Natural killer cell (primary cell): ENCODE measurements at regions not wholly inside any gene's neighbourhood (a gene's known extent, or its start where the extent isn't known, plus 50 kb on each side); places are given as distances from the start of the nearest gene placed in this dataset.
"Not testable (repeated sequence)": the region's sequence is repeated elsewhere in the genome, so short reads cannot be mapped to it uniquely, and the experiment has no call there.

Source experiments
- ATAC-seq, 3 donors: fragments of 150-1000 bp in 2 of 3; fragments of 200-7000 bp in 1 of 3; cut with Tn5 transposase; 1 replicate in 1 of 3; 2 replicates in 2 of 3; pipeline ENCODE4 v1.10.0; 2021; ENCODE audit warnings: mild to moderate bottlenecking in 2 of 3, moderate library complexity in 2 of 3
- DNase-seq, 2 donors: peaks; one replicate each; pipeline versions ENCODE4 v3.0.0 to v3.0.0-alpha.2; 2013 to 2021; ENCODE audit warnings: mixed read lengths in 1 of 2
- H3K27ac ChIP-seq: one replicate; pipeline ENCODE4 v1.5.1; 2013; ENCODE audit warnings: mild to moderate bottlenecking, low read length
- H3K27me3 ChIP-seq: one replicate; pipeline ENCODE4 v1.6.1; 2013; ENCODE audit warnings: low read length; ENCODE audit not compliant: control insufficient read depth, insufficient read depth
- H3K36me3 ChIP-seq: one replicate; pipeline ENCODE4 v1.6.1; 2013; ENCODE audit warnings: low read length; ENCODE audit not compliant: control insufficient read depth, insufficient read depth
- H3K4me1 ChIP-seq: one replicate; pipeline ENCODE4 v1.6.1; 2013; ENCODE audit warnings: low read length; ENCODE audit not compliant: control insufficient read depth, insufficient read depth
- H3K4me3 ChIP-seq: one replicate; pipeline ENCODE4 v1.5.1; 2013; ENCODE audit warnings: low read length
- H3K9me3 ChIP-seq: one replicate; pipeline ENCODE4 v1.6.1; 2013; ENCODE audit warnings: low read length; ENCODE audit not compliant: control insufficient read depth, insufficient read depth
- H3K27ac Mint-ChIP-seq, 2 donors: one replicate each; pipeline ENCODE4 v1.8.0; 2022; ENCODE audit warnings: mild to moderate bottlenecking in 2 of 2, mixed read lengths in 2 of 2, moderate library complexity in 1 of 2
- H3K27me3 Mint-ChIP-seq, 2 donors: one replicate each; pipeline ENCODE4 v1.8.0; 2022; ENCODE audit warnings: low read depth in 2 of 2, mixed read lengths in 2 of 2
- H3K36me3 Mint-ChIP-seq: one replicate; pipeline ENCODE4 v1.8.0; 2022; ENCODE audit warnings: mixed read lengths
- H3K4me1 Mint-ChIP-seq, 2 donors: one replicate each; pipeline ENCODE4 v1.8.0; 2022; ENCODE audit warnings: mixed read lengths in 2 of 2
- H3K4me3 Mint-ChIP-seq: one replicate; pipeline ENCODE4 v1.8.0; 2022; ENCODE audit warnings: mild to moderate bottlenecking, moderate library complexity, mixed read lengths
- H3K9me3 Mint-ChIP-seq, 2 donors: one replicate each; pipeline ENCODE4 v1.8.0; 2022; ENCODE audit warnings: mixed read lengths in 2 of 2
- WGBS: methylation state at CpG from one replicate; pipeline ENCODE4 v1.1.7; 2013; ENCODE audit warnings: missing lambda C conversion rate; ENCODE audit not compliant: insufficient coverage; 5-methylcytosine and 5-hydroxymethylcytosine counted together
- intact Hi-C: fragments of 100-400 bp; cut with micrococcal nuclease; formaldehyde crosslinking; loops from one replicate; pipeline ENCODE4 v1.14.2; 2022
- TF ChIP-seq, protein P1 (sequence below): fragments of 200-600 bp; IDR thresholded peaks from one replicate; pipeline ENCODE4 v1.8.0; 2022; ENCODE audit warnings: antibody characterized with exemption

DNA sequence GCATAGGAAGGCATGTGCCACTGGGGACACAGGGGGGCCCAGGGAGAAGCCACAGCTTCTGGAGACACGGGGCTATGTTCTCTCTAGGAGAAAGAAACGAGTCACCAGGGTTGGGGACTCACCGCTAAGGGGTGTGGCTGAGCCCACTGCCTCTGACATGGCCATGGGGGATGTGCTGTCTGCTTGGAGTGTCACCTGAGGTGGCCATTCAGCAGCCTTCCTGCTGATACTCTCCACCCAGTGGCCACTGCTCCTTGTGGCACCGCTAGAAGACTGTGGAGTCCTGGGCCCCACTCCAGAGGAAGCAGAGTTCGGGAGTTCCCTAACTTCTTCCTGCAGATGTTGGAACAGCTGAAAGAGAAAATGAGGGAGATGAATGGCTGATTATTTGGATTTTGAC lies 91.2 kb upstream of the SLC45A1 start:
- Histone ChIP-seq H3K36me3 (no peaks in the 10 kb centered on the region), H3K4me3 (no peak overlapping the region), H3K9me3 (no peaks in the 10 kb centered on the region), H3K27ac (no peak overlapping the region), H3K4me1 (no peaks in the 10 kb centered on the region), H3K27me3 (no peaks in the 10 kb centered on the region)
- DNase-seq (no peak), ATAC-seq (no peak)
- intact Hi-C loops: no loop called here
- H3K27ac Mint-ChIP-seq: no peak overlapping the region
- H3K27me3 Mint-ChIP-seq: peaks cover 22 to 30% of the 10 kb centered on the region in 2 donors
- no peak overlapping the region for H3K4me3 Mint-ChIP-seq
- TF ChIP-seq, protein P1, sequence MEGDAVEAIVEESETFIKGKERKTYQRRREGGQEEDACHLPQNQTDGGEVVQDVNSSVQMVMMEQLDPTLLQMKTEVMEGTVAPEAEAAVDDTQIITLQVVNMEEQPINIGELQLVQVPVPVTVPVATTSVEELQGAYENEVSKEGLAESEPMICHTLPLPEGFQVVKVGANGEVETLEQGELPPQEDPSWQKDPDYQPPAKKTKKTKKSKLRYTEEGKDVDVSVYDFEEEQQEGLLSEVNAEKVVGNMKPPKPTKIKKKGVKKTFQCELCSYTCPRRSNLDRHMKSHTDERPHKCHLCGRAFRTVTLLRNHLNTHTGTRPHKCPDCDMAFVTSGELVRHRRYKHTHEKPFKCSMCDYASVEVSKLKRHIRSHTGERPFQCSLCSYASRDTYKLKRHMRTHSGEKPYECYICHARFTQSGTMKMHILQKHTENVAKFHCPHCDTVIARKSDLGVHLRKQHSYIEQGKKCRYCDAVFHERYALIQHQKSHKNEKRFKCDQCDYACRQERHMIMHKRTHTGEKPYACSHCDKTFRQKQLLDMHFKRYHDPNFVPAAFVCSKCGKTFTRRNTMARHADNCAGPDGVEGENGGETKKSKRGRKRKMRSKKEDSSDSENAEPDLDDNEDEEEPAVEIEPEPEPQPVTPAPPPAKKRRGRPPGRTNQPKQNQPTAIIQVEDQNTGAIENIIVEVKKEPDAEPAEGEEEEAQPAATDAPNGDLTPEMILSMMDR: no peak
- H3K36me3 Mint-ChIP-seq: no peaks in the 10 kb centered on the region
- H3K4me1 Mint-ChIP-seq: peaks cover 0 to 5% of the 10 kb centered on the region in 2 donors
- H3K9me3 Mint-ChIP-seq: no peaks in the 10 kb centered on the region
- WGBS: 32% methylated on average over 4 of the region's 5 CpGs

DNA sequence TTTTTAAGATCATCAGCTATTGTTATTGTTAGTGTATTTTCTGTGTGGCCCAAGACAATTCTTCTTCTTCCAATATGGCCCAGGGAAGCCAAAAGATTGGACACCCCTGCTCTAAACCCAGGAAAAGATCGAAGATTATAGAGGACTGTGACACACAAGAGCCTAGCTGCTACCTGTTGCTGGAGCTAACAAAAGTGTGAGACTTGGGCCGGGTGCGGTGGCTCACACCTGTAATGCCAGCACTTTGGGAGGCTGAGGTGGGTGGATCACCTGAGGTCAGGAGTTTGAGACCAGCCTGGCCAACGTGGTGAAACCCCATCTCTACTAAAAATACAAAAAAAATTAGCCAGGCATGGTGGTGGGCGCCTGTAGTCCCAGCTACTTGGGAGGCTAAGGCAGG lies 91.9 kb upstream of the SLC45A1 start:
- H3K27ac ChIP-seq, H3K27ac Mint-ChIP-seq, ATAC-seq, H3K27me3 ChIP-seq, H3K36me3 ChIP-seq, H3K4me1 ChIP-seq, intact Hi-C loops, H3K9me3 Mint-ChIP-seq, H3K4me1 Mint-ChIP-seq, H3K36me3 Mint-ChIP-seq, DNase-seq, H3K4me3 Mint-ChIP-seq, H3K9me3 ChIP-seq, H3K4me3 ChIP-seq: not testable (repeated sequence)
- H3K27me3 Mint-ChIP-seq: peaks cover 22 to 30% of the 10 kb centered on the region in 2 donors
- WGBS: 87% methylated on average over 4 of the region's 5 CpGs

DNA sequence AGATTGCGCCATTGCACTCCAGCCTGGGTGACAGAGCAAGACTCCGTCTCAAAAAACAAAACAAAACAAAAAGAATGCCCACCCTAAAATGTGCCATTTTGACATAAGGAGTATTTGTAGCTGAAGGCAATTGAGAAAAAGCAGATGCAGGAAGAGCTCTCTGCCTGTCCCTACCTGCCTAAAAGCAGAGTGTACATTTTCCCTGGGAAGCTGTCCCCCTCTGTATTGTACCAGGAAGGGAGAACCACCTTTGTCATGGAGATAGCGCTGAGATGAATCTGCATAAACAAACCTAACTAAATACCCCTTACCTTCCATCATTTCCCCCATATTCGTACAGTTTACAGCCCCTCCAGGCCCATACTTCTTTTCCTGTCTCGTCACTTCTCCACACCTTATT lies 94.4 kb upstream of the SLC45A1 start:
- peaks cover 5% of the 10 kb centered on the region for H3K4me1 ChIP-seq
- H3K36me3 Mint-ChIP-seq: no peaks in the 10 kb centered on the region
- no peaks in the 10 kb centered on the region for H3K36me3 ChIP-seq
- peaks cover 22 to 25% of the 10 kb centered on the region in 2 donors for H3K27me3 Mint-ChIP-seq
- no peak overlapping the region for H3K27ac ChIP-seq
- H3K27ac Mint-ChIP-seq: no peak overlapping the region
- H3K4me3 Mint-ChIP-seq: no peak overlapping the region
- no peak overlapping the region for H3K4me3 ChIP-seq
- TF ChIP-seq, protein P1: no peak
- H3K9me3 ChIP-seq: no peaks in the 10 kb centered on the region
- intact Hi-C loops: no loop called here
- peaks cover 0 to 14% of the 10 kb centered on the region in 2 donors for H3K4me1 Mint-ChIP-seq
- ATAC-seq (no peak), DNase-seq (no peak)
- H3K9me3 Mint-ChIP-seq: no peaks in the 10 kb centered on the region
- no peaks in the 10 kb centered on the region for H3K27me3 ChIP-seq
- 89% methylated on average over 5 of the region's 5 CpGs for WGBS

- H3K27ac ChIP-seq: no peak overlapping the region
- Mint-ChIP-seq H3K9me3 (no peaks in the 10 kb centered on the region), H3K36me3 (no peaks in the 10 kb centered on the region), H3K27me3 (peaks cover 18% of the 10 kb centered on the region in 2 donors), H3K4me3 (no peak overlapping the region), H3K27ac (no peak overlapping the region), H3K4me1 (peaks cover 0 to 20% of the 10 kb centered on the region in 2 donors)
- WGBS: 92% methylated on average over 7 of the region's 10 CpGs
- ATAC-seq (no peak), DNase-seq (no peak)
- intact Hi-C loops: no loop called here
- H3K27me3 ChIP-seq: no peaks in the 10 kb centered on the region
- no peaks in the 10 kb centered on the region for H3K9me3 ChIP-seq
- TF ChIP-seq, protein P1: no peak
- peaks cover 13% of the 10 kb centered on the region for H3K4me1 ChIP-seq
- H3K36me3 ChIP-seq: no peaks in the 10 kb centered on the region
- H3K4me3 ChIP-seq: no peak overlapping the region
These were observed 95.1 kb upstream of the SLC45A1 start for GRCh38 chr1:8222789-8223188.
